ENCODE measurements at regions not wholly inside any gene's neighbourhood (a gene's known extent, or its start where the extent isn't known, plus 50 kb on each side); places are given as distances from the start of the nearest gene placed in this dataset.

DNA sequence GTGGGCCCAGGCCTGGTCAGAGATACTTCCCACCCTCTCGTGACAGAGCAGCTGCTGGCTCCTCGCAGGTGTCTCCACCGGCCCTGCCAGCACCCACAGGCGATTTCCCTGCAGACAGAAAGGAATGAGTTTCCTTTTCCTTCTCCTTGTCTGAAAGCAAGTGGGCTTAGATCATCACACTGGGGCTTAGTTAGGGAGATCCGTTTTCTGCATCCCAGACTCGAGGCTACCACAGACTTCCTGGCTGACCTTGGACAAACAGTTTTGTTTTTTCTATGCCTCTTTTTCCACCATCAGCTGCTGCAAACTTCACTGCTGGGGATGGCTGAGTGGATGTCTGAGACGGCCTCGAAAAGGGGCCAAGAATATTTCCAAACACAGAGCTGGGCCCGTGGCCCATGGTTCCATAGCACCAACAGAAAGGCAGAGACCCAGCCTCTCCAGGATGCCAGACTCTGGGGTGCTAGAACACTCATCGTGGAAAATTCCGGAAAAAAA lies 86.5 kb downstream of the BANF2 start:
- TF ChIP-seq, protein P1, sequence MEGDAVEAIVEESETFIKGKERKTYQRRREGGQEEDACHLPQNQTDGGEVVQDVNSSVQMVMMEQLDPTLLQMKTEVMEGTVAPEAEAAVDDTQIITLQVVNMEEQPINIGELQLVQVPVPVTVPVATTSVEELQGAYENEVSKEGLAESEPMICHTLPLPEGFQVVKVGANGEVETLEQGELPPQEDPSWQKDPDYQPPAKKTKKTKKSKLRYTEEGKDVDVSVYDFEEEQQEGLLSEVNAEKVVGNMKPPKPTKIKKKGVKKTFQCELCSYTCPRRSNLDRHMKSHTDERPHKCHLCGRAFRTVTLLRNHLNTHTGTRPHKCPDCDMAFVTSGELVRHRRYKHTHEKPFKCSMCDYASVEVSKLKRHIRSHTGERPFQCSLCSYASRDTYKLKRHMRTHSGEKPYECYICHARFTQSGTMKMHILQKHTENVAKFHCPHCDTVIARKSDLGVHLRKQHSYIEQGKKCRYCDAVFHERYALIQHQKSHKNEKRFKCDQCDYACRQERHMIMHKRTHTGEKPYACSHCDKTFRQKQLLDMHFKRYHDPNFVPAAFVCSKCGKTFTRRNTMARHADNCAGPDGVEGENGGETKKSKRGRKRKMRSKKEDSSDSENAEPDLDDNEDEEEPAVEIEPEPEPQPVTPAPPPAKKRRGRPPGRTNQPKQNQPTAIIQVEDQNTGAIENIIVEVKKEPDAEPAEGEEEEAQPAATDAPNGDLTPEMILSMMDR (IDR thresholded peaks at IDR 0.05; ENCODE audit: poor library complexity, severe bottlenecking), result no peak
- TF ChIP-seq RAD21 (conservative IDR thresholded peaks at IDR 0.05), result no peak
- TF ChIP-seq MXI1 (conservative IDR thresholded peaks at IDR 0.05; ENCODE audit: poor library complexity, severe bottlenecking), result no peak
- TF ChIP-seq TAF1 (IDR thresholded peaks at IDR 0.05; ENCODE audit: low read depth), result no peak
- TF ChIP-seq EP300 (conservative IDR thresholded peaks at IDR 0.05; ENCODE audit: poor library complexity, severe bottlenecking), result no peak
- TF ChIP-seq POLR2AphosphoS5 (IDR thresholded peaks at IDR 0.05), result no peak
- TF ChIP-seq SMC3 (conservative IDR thresholded peaks at IDR 0.05; ENCODE audit: poor library complexity), result no peak

Measured in neural cell (in vitro differentiated cells).